H1 (cell line): ENCODE measurements at regions not wholly inside any gene's neighbourhood (a gene's known extent, or its start where the extent isn't known, plus 50 kb on each side); places are given as distances from the start of the nearest gene placed in this dataset.

ENCODE experiments used
- ASH2L ChIP-seq: fragments of 200-600, 300-600 bp; sonication (generic); IDR thresholded peaks from one replicate; pipeline ENCODE4 v1.7.1; 2017; ENCODE audit warnings: low read length
- ATF3 ChIP-seq: IDR thresholded peaks from 2 replicates; pipeline ENCODE4 v1.6.1; 2011; ENCODE audit warnings: low read depth, mild to moderate bottlenecking, low read length; ENCODE audit not compliant: insufficient read depth
- CEBPB ChIP-seq: IDR thresholded peaks from 2 replicates; pipeline ENCODE4 v1.6.1; 2012; ENCODE audit warnings: low read depth, low read length
- GABPA ChIP-seq: IDR thresholded peaks from 2 replicates; pipeline ENCODE4 v1.6.1; 2011; ENCODE audit warnings: mild to moderate bottlenecking, low read length, moderate library complexity, borderline replicate concordance; ENCODE audit not compliant: insufficient read depth

GRCh38 chr6:139594333-139594965 is 220.0 kb upstream of the CITED2 start (continued):
- no peak for TF ChIP-seq ATF3
- no peak for TF ChIP-seq ASH2L
- TF ChIP-seq CEBPB: no peak
- TF ChIP-seq GABPA: no peak
